CD4-positive, alpha-beta memory T cell (primary cell): ENCODE measurements at regions not wholly inside any gene's neighbourhood (a gene's known extent, or its start where the extent isn't known, plus 50 kb on each side); places are given as distances from the start of the nearest gene placed in this dataset.

ENCODE experiments used
- CTCF ChIA-PET: fragments of 350-600 bp; sonication (Branson Sonifier 250); formaldehyde crosslinking; loops from one replicate; lab custom pipeline; 2021; ENCODE audit warnings: inconsistent platforms; ENCODE audit not compliant: partially characterized antibody; lab: Charles Lee
- POLR2A ChIA-PET: fragments of 350-600 bp; sonication (Branson Sonifier 250); formaldehyde crosslinking; loops from one replicate; lab custom pipeline; 2021; ENCODE audit not compliant: partially characterized antibody; lab: Charles Lee
- DNase-seq, 5 donors: peaks; one replicate each; pipeline versions ENCODE4 v3.0.0 to v3.0.0-alpha.2; 2020 to 2022; ENCODE audit warnings: mixed read lengths in 1 of 5
- H3K27ac ChIP-seq: one replicate; pipeline ENCODE4 v1.7.0; 2013; ENCODE audit warnings: low read depth, low read length
- H3K27me3 ChIP-seq: 2 replicates; pipeline ENCODE4 v1.7.0; 2013; ENCODE audit warnings: mild to moderate bottlenecking, low read length, moderate library complexity; ENCODE audit not compliant: insufficient read depth
- H3K36me3 ChIP-seq: 2 replicates; pipeline ENCODE4 v1.7.0; 2013; ENCODE audit warnings: mild to moderate bottlenecking, low read length, moderate library complexity; ENCODE audit not compliant: insufficient read depth
- H3K4me1 ChIP-seq: 2 replicates; pipeline ENCODE4 v1.7.0; 2013; ENCODE audit warnings: mild to moderate bottlenecking, low read length, moderate library complexity; ENCODE audit not compliant: insufficient read depth
- H3K4me3 ChIP-seq, 2 donors: one replicate each; pipeline ENCODE4 v1.7.0; 2013; ENCODE audit warnings: low read length in 2 of 2, mild to moderate bottlenecking in 1 of 2
- H3K9me3 ChIP-seq, 2 donors: one replicate each; pipeline ENCODE4 v1.7.0; 2013; ENCODE audit warnings: low read length in 2 of 2, control low read depth in 1 of 2; ENCODE audit not compliant: control insufficient read depth in 1 of 2
- H3K27ac Mint-ChIP-seq, 7 donors: one replicate each; pipeline ENCODE4 v1.8.0; 2020 to 2021; ENCODE audit warnings: mixed read lengths in 7 of 7, mild to moderate bottlenecking in 6 of 7, inconsistent platforms in 3 of 7, moderate library complexity in 3 of 7
- H3K27me3 Mint-ChIP-seq, 2 donors: one replicate each; pipeline ENCODE4 v1.8.0; 2020 to 2021; ENCODE audit warnings: mixed read lengths in 2 of 2
- H3K36me3 Mint-ChIP-seq, 2 donors: one replicate each; pipeline ENCODE4 v1.8.0; 2020 to 2021; ENCODE audit warnings: mixed read lengths in 2 of 2, inconsistent platforms in 1 of 2, mild to moderate bottlenecking in 1 of 2
- H3K4me1 Mint-ChIP-seq, 4 donors: one replicate each; pipeline ENCODE4 v1.8.0; 2020 to 2021; ENCODE audit warnings: mixed read lengths in 4 of 4, mild to moderate bottlenecking in 1 of 4
- H3K4me3 Mint-ChIP-seq, 8 donors: one replicate each; pipeline ENCODE4 v1.8.0; 2020 to 2021; ENCODE audit warnings: mixed read lengths in 8 of 8, mild to moderate bottlenecking in 7 of 8, moderate library complexity in 6 of 8, inconsistent platforms in 3 of 8
- H3K9me3 Mint-ChIP-seq, 8 donors: one replicate each; pipeline ENCODE4 v1.8.0; 2020 to 2021; ENCODE audit warnings: mixed read lengths in 8 of 8, mild to moderate bottlenecking in 5 of 8, inconsistent platforms in 3 of 8, moderate library complexity in 1 of 8
- intact Hi-C: fragments of 100-400 bp; cut with micrococcal nuclease; formaldehyde crosslinking; loops from one replicate; pipeline ENCODE4 v1.15.1; 2023

GRCh38 chr10:10780746-10781145 lies 236.9 kb upstream of the CELF2 start:
- H3K36me3 ChIP-seq: no peaks in the 10 kb centered on the region
- no peaks in the 10 kb centered on the region for H3K4me1 ChIP-seq
- Mint-ChIP-seq H3K27me3 (peaks cover 16 to 26% of the 10 kb centered on the region in 2 donors), H3K4me3 (no peak overlapping the region), H3K9me3 (peaks cover 0 to 3% (median 0%) of the 10 kb centered on the region in 8 donors), H3K27ac (no peak overlapping the region), H3K4me1 (no peaks in the 10 kb centered on the region), H3K36me3 (no peaks in the 10 kb centered on the region)
- H3K4me3 ChIP-seq: no peak overlapping the region
- H3K27me3 ChIP-seq: no peaks in the 10 kb centered on the region
- ChIA-PET CTCF (no interaction called here), POLR2A (no interaction called here)
- no peaks in the 10 kb centered on the region for H3K9me3 ChIP-seq
- intact Hi-C loops: no loop called here
- no peak overlapping the region for H3K27ac ChIP-seq
- no peak for DNase-seq

- no peak overlapping the region for H3K4me3 ChIP-seq
- H3K9me3 ChIP-seq: no peaks in the 10 kb centered on the region
- H3K27ac ChIP-seq: no peak overlapping the region
- ChIA-PET POLR2A (no interaction called here), CTCF (no interaction called here)
- Mint-ChIP-seq H3K4me1 (peaks cover 0 to 2% (median 0%) of the 10 kb centered on the region in 4 donors), H3K4me3 (no peak overlapping the region), H3K27ac (no peak overlapping the region), H3K27me3 (peaks cover 11 to 22% of the 10 kb centered on the region in 2 donors), H3K9me3 (peaks cover 0 to 3% (median 0%) of the 10 kb centered on the region in 8 donors), H3K36me3 (no peaks in the 10 kb centered on the region)
- intact Hi-C loops: no loop called here
- H3K4me1 ChIP-seq: no peaks in the 10 kb centered on the region
- no peak for DNase-seq
- no peaks in the 10 kb centered on the region for H3K27me3 ChIP-seq
- no peaks in the 10 kb centered on the region for H3K36me3 ChIP-seq
Measured at GRCh38 chr10:10782603-10783002, 235.1 kb upstream of the CELF2 start.

GRCh38 chr10:10785627-10786026 lies 232.0 kb upstream of the CELF2 start:
- Histone ChIP-seq H3K9me3 (no peaks in the 10 kb centered on the region), H3K4me3 (no peak overlapping the region), H3K27me3 (no peaks in the 10 kb centered on the region), H3K4me1 (no peaks in the 10 kb centered on the region), H3K36me3 (no peaks in the 10 kb centered on the region), H3K27ac (no peak overlapping the region)
- no peaks in the 10 kb centered on the region for H3K36me3 Mint-ChIP-seq
- ChIA-PET POLR2A (no interaction called here), CTCF (no interaction called here)
- no peak for DNase-seq
- H3K4me1 Mint-ChIP-seq: peaks cover 0 to 2% (median 0%) of the 10 kb centered on the region in 4 donors
- peaks cover 0 to 2% (median 0%) of the 10 kb centered on the region in 8 donors for H3K9me3 Mint-ChIP-seq
- intact Hi-C loops: no loop called here
- no peak overlapping the region for H3K4me3 Mint-ChIP-seq
- H3K27ac Mint-ChIP-seq: no peak overlapping the region
- peaks cover 8 to 14% of the 10 kb centered on the region in 2 donors for H3K27me3 Mint-ChIP-seq

GRCh38 chr10:10786109-10787090 lies 231.3 kb upstream of the CELF2 start:
- Histone ChIP-seq H3K27me3 (no peaks in the 10 kb centered on the region), H3K9me3 (no peaks in the 10 kb centered on the region), H3K4me3 (no peak overlapping the region), H3K4me1 (no peaks in the 10 kb centered on the region), H3K27ac (no peak overlapping the region), H3K36me3 (no peaks in the 10 kb centered on the region)
- peaks cover 0 to 2% (median 0%) of the 10 kb centered on the region in 8 donors for H3K9me3 Mint-ChIP-seq
- H3K27me3 Mint-ChIP-seq: peaks cover 6 to 14% of the 10 kb centered on the region in 2 donors
- intact Hi-C loops: no loop called here
- H3K4me1 Mint-ChIP-seq: peaks cover 0 to 2% (median 0%) of the 10 kb centered on the region in 4 donors
- ChIA-PET POLR2A (no interaction called here), CTCF (no interaction called here)
- no peak overlapping the region for H3K27ac Mint-ChIP-seq
- H3K36me3 Mint-ChIP-seq: no peaks in the 10 kb centered on the region
- H3K4me3 Mint-ChIP-seq: no peak overlapping the region
- DNase-seq: no peak

- intact Hi-C loops: no loop called here
- Mint-ChIP-seq H3K4me1 (peaks cover 0 to 2% (median 0%) of the 10 kb centered on the region in 4 donors), H3K36me3 (no peaks in the 10 kb centered on the region), H3K27me3 (peaks cover 7 to 12% of the 10 kb centered on the region in 2 donors), H3K9me3 (peaks cover 0 to 2% (median 0%) of the 10 kb centered on the region in 8 donors), H3K4me3 (no peak overlapping the region), H3K27ac (no peak overlapping the region)
- ChIA-PET POLR2A (interaction anchor here (0.6 kb wide), 1 partner anchor 220 kb away, joined by 3 read pairs; no protein-coding TSS in a partner anchor), CTCF (interaction anchor here (0.9 kb wide), 1 partner anchor 15 kb away, joined by 3 read pairs; no protein-coding TSS in a partner anchor)
- H3K36me3 ChIP-seq: no peaks in the 10 kb centered on the region
- H3K4me3 ChIP-seq: no peak overlapping the region
- no peak overlapping the region for H3K27ac ChIP-seq
- H3K4me1 ChIP-seq: no peaks in the 10 kb centered on the region
- H3K9me3 ChIP-seq: no peaks in the 10 kb centered on the region
- DNase-seq: no peak
- no peaks in the 10 kb centered on the region for H3K27me3 ChIP-seq
Measured at GRCh38 chr10:10787586-10787985, 230.1 kb upstream of the CELF2 start.

- CTCF ChIA-PET: no interaction called here
Measured at GRCh38 chr10:10788761-10789160, 228.9 kb upstream of the CELF2 start.

GRCh38 chr10:10791869-10792268 lies 225.8 kb upstream of the CELF2 start:
- no peaks in the 10 kb centered on the region for H3K4me1 ChIP-seq
- ChIA-PET CTCF (interaction anchor here (1.2 kb wide), 1 partner anchor 16 kb away, joined by 4 read pairs; no protein-coding TSS in a partner anchor), POLR2A (no interaction called here)
- H3K27ac ChIP-seq: no peak overlapping the region
- Mint-ChIP-seq H3K27ac (no peak overlapping the region), H3K4me3 (no peak overlapping the region), H3K9me3 (no peaks in the 10 kb centered on the region), H3K36me3 (no peaks in the 10 kb centered on the region), H3K27me3 (peaks cover 7 to 14% of the 10 kb centered on the region in 2 donors), H3K4me1 (no peaks in the 10 kb centered on the region)
- no peaks in the 10 kb centered on the region for H3K9me3 ChIP-seq
- no peaks in the 10 kb centered on the region for H3K36me3 ChIP-seq
- no peak for DNase-seq
- intact Hi-C loops: no loop called here
- no peaks in the 10 kb centered on the region for H3K27me3 ChIP-seq
- no peak overlapping the region for H3K4me3 ChIP-seq

More at GRCh38 chr10:10788761-10789160, 228.9 kb upstream of the CELF2 start:
- H3K36me3 Mint-ChIP-seq: no peaks in the 10 kb centered on the region
- peaks cover 0 to 2% (median 0%) of the 10 kb centered on the region in 8 donors for H3K9me3 Mint-ChIP-seq
- Histone ChIP-seq H3K9me3 (no peaks in the 10 kb centered on the region), H3K4me3 (no peak overlapping the region), H3K27ac (no peak overlapping the region), H3K4me1 (no peaks in the 10 kb centered on the region), H3K36me3 (no peaks in the 10 kb centered on the region), H3K27me3 (no peaks in the 10 kb centered on the region)
- H3K27ac Mint-ChIP-seq: no peak overlapping the region
- DNase-seq: no peak
- intact Hi-C loops: no loop called here
- no peak overlapping the region for H3K4me3 Mint-ChIP-seq
- H3K4me1 Mint-ChIP-seq: peaks cover 0 to 2% (median 0%) of the 10 kb centered on the region in 4 donors
- POLR2A ChIA-PET: no interaction called here
- peaks cover 8 to 11% of the 10 kb centered on the region in 2 donors for H3K27me3 Mint-ChIP-seq
